ENCODE measurements at regions not wholly inside any gene's neighbourhood (a gene's known extent, or its start where the extent isn't known, plus 50 kb on each side); places are given as distances from the start of the nearest gene placed in this dataset.

GRCh38 chr9:38166501-38166900, 97.5 kb upstream of the SHB start:
- ATAC-seq (no peak), DNase-seq (ENCODE audit: low spot score) (no peak)

- no peak for ATAC-seq
Measured at GRCh38 chr9:38164659-38165221, 95.7 kb upstream of the SHB start.

GRCh38 chr9:38163518-38163917, 94.5 kb upstream of the SHB start:
- DNase-seq (ENCODE audit: low spot score) (no peak), ATAC-seq (peak; percentile 79)

More at GRCh38 chr9:38164659-38165221, 95.7 kb upstream of the SHB start:
- no peak for DNase-seq (ENCODE audit: low spot score)

DNA sequence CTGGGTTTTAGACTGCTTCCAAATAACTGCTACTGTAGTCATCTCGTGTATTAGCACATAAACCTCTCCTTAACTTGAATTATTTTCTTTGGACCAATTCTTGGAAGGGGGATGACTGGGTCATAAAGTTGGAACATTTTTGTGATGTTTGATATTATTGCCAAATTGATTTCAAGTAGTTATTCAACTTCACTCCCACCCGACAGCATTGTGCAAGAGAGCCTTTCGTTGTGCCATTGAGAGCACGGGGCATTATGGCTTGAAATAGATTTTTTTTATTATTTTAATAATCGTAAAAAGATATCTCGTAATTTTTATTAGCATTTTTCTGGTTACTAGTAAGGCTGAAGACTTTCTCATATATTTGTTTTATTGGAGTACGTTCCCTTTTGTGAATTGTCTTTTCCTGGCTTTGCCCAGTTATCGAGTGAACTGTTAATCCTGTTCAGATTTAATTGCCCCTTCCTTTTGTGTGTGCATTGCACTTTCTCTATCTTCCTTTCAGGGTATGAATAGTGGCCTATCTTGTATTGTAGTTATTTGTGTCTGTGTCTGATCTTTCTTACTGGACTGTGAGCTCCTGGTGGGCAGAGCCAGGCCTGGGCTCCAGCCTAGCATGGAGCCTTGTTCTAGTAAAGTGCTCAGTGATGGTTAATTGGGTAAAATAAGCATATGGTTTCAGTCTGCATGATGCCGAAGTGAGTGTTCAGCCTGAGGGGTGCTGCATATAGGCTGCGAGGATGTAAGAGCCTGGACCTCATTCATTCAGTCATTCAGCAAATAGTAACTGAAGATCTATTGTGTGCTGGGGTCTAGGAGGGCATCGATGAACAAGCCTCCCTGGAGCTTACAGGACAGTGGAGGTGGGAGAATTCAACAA, 93.5 kb upstream of the SHB start:
- DNase-seq (ENCODE audit: low spot score) (no peak), ATAC-seq (no peak)

GRCh38 chr9:38160613-38161215, 91.7 kb upstream of the SHB start:
- ATAC-seq, result peak; percentile 88
- DNase-seq (ENCODE audit: low spot score), result peak; percentile 67

DNA sequence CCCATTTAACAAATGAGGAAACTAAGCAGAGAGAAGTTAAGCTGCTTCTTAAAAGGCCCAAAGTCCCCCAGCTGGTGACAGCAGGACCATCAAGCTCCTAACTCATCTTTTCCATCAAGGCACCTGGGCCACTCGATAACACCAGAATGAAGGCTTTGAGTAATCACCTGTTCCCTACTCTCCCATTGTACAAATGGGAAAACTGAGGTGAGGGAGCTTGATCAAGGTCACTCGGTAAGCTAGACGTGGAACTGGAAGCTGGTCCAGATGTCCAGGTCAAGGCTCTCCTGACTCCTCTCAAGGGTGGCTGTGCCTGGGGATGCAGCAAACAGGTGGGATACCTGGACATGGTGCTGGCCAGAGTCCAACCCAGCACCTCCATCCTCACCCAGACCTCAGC, 90.6 kb upstream of the SHB start:
- no peak for ATAC-seq
- no peak for DNase-seq (ENCODE audit: low spot score)

DNA sequence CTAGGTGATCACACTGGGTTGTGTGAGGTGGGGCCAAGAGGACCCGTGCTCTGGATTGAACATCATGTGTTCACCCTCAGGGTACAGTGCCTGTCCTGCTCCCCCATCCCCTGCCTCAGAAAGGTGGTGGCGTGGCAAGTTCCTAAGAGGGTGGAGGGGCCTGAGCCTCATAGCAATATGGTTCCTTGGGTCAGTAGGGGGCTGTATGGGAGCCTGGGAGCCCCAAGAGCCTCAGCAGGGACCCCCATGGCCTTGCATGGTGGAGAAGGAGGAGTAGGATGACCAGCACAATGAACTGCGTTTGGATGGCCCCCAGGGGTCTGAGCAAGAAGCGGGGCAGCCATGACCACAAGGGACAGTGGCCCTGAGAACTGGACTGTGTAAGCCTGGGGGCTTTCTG, 89.6 kb upstream of the SHB start:
- DNase-seq (ENCODE audit: low spot score) (no peak), ATAC-seq (no peak)

DNA sequence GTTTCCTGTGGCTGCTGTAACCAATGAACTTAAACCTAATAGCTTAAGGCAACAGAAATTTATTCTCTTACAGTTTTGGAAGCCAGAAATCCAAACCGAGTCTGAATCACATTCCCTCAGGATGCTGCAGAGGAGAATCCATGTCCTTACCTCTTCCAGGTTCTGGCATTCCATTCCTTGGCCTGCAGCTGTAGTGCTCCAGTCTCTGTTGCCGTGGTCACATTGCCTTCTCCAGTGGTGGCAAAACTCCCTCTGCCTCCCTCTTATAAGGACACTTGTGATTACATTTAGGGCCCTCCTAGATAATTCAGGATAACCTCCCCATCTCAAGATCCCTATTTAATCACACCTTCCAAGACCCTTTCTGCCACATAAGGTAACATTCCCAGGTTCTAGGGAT, 88.7 kb upstream of the SHB start:
- ATAC-seq, result no peak
- DNase-seq (ENCODE audit: low spot score), result no peak

DNA sequence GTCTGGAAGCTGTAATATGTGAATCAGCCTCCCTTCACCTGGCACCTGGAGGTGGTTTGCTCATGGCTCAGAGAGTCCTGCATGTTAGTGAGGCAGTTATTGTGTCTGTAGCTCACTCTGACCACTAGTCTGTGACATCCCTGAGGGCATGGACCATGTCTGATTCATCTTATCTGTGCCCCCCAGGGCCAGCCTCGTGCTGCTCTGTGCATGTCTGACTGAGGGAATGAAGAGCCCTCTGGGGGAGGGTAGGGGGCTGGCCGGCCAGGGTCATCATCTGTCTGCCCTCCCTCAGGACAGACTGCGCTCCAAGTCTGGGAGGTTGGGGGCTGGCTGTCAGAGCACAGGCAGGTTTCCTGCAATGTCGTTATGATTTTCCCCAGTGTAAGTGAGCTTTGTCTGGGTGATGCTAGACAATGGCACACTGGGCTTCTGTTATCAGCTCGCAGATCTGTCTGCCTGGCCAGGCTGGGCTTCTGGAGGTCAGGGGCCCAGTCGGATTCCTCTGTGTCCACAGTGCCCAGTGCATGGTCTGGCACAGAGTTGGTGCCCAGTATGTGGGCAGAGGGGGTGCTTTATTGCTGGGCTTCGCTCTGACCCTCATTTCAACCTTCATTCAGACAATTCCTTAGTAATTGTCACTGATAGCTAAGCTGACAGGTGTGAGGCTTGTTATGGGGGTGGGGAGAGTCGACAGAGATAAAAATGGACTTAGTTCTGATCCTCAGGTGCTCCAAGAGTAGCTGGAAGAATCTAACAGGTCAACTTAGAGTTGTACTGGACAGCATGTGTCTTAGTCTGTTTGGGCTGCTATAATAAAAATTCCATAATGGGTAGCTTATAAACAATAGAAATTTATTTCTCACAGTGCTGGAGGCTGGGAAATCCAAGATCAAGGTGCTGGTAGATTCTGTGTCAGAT, 85.7 kb upstream of the SHB start:
- no peak for ATAC-seq
- DNase-seq (ENCODE audit: low spot score), result no peak

DNA sequence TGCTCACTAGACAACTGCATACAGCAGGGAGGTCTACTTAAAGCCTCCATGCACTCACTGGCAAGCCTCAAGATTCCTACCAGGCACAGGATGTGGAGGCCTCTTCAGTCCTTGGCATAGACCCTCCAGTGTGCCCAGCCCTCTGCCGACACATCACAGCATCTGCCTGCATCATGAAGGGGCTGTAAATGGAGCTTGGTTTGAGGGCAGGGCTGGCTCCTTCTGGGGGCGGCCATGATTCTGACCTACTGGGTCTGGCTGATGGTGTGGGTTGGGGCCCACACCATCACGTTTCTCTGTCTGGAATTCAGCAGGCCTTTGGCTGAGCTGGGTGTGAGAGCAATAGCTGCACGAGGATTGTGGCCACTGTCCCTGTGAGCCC, 84.9 kb upstream of the SHB start:
- no peak for ATAC-seq

DNA sequence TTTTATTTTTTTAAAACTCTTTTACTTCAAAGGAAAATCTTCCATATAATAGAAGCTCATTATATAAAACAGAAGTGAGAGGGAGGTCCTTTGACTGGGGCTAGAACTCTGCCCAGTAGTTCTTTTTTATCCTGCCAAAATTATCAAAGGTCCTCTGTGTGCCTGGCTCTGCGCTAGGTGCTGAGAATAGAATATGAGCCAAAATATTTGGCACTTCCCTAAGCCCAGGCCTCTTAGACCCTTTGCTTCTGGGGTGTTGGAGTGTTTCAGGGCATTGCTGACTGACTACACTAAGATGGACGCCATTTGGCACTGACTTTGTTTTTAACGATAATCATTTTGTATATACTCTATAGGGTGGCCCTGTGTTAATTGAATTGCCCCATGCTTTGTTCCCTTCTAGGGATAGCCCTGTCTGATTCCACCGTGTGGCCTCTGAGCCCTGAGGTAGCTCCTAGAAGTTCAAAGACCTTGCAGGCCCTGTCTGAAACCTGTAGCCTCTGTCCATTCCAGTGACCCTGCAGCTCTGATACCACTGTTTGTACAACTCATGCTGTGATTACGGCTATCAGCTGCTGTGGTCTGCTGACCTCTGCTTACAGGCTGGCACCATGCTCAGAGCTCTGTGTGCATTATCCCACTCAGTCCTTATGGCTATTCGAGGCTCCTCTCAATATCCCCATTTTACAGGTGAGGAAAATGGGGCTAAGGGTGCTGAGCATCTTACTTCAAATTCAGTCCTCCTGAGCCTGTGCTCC, 84.3 kb upstream of the SHB start:
- ATAC-seq, result peak; percentile 95
- peak; percentile 54 for DNase-seq (ENCODE audit: low spot score)

More for the DNA sequence above, 84.9 kb upstream of the SHB start:
- no peak for DNase-seq (ENCODE audit: low spot score)

GRCh38 chr9:38149647-38150046, 80.6 kb upstream of the SHB start:
- DNase-seq (ENCODE audit: low spot score), result no peak
- no peak for ATAC-seq

GRCh38 chr9:38146844-38147243, 77.8 kb upstream of the SHB start:
- ATAC-seq (no peak), DNase-seq (ENCODE audit: low spot score) (no peak)

GRCh38 chr9:38145526-38146053, 76.6 kb upstream of the SHB start:
- ATAC-seq (no peak), DNase-seq (ENCODE audit: low spot score) (no peak)

GRCh38 chr9:38144421-38144820, 75.4 kb upstream of the SHB start:
- DNase-seq (ENCODE audit: low spot score) (no peak), ATAC-seq (no peak)

- no peak for ATAC-seq
- no peak for DNase-seq (ENCODE audit: low spot score)
Measured at GRCh38 chr9:38141746-38142591, 72.9 kb upstream of the SHB start.

DNA sequence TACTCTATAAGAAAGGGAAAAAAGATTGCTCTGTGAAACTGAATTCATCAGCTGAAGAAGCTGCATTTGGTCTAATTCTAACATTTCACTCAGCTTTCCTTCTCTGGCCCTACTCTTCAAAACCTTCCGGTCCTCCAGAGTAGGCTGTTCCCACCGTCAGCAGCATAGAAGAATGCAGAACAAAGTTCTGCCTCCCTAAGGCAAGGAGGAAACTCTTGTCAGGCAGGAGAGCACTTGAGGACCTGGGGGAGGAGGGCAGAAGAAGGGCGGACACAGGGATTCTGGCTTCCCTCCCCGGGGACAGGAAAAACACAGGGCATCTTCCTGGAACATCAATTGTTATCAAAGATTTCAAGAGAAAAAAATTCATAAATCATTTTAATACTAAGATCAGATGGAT, 69.2 kb upstream of the SHB start:
- DNase-seq (ENCODE audit: low spot score) (no peak), ATAC-seq (no peak)

DNA sequence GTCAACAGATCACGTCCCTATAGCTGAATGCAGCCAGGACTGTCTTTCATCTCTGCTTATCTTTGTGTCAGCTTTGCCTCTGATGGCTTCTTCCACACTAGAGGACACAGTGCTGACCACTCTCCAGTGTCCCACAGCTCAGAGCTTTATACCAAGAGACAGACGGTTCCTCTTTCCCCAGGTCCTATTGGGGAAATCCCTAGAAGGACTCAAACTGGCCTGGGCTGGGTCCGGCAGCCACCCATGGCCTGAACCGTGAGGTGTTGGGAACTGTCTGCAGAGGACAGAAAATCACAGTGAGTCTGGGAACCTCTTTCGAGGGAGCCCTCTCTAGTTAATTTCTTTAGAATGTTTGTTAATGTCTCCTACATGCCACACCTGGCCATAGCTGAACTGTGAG, 68.3 kb upstream of the SHB start:
- peak; percentile 25 for ATAC-seq
- DNase-seq (ENCODE audit: low spot score), result no peak

GRCh38 chr9:38136386-38136785, 67.4 kb upstream of the SHB start:
- ATAC-seq (no peak), DNase-seq (ENCODE audit: low spot score) (no peak)

Data from left lobe of liver (tissue), 2 donors.